DMS153 (cell line): ENCODE measurements at regions not wholly inside any gene's neighbourhood (a gene's known extent, or its start where the extent isn't known, plus 50 kb on each side); places are given as distances from the start of the nearest gene placed in this dataset.
"Not testable (repeated sequence)": the region's sequence is repeated elsewhere in the genome, so short reads cannot be mapped to it uniquely, and the experiment has no call there.

Experiments used
- DNase-seq: peaks from one replicate; lab custom pipeline; 2025; lab: John Stamatoyannopoulos, UW

DNA sequence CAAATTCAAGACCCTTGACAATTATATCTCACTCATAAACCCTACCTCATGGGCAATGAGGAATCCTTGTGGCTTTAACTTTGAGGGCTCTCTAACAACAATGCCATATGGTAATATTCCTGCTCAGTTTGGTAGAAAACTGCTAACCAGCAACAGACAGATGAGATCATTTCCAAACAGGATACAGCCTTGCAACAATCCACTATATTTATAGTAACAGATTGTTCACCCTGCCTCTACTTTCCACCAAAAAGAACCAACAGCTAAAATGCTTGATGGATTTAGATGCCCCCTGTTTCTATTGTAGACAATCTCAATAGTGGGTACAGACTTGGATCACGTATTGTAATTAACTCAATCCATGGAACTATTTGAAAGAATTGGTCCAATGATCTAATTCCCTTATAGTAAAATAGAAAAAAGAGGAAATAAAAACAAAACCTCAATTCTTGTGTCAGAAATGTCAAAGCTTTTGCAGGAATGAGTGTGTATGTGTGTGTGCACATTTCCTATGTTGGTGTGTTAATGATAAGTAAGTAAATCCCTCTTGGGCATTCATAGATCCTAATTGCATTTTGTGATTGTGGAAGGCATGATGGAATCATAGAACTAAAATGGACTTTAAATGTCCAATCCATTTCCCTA is 100.0 kb upstream of the EDEM3 start:
- peak; percentile 79 for DNase-seq

- DNase-seq, result peak; percentile 62
These were observed 99.4 kb upstream of the EDEM3 start for GRCh38 chr1:184854036-184854435.

DNA sequence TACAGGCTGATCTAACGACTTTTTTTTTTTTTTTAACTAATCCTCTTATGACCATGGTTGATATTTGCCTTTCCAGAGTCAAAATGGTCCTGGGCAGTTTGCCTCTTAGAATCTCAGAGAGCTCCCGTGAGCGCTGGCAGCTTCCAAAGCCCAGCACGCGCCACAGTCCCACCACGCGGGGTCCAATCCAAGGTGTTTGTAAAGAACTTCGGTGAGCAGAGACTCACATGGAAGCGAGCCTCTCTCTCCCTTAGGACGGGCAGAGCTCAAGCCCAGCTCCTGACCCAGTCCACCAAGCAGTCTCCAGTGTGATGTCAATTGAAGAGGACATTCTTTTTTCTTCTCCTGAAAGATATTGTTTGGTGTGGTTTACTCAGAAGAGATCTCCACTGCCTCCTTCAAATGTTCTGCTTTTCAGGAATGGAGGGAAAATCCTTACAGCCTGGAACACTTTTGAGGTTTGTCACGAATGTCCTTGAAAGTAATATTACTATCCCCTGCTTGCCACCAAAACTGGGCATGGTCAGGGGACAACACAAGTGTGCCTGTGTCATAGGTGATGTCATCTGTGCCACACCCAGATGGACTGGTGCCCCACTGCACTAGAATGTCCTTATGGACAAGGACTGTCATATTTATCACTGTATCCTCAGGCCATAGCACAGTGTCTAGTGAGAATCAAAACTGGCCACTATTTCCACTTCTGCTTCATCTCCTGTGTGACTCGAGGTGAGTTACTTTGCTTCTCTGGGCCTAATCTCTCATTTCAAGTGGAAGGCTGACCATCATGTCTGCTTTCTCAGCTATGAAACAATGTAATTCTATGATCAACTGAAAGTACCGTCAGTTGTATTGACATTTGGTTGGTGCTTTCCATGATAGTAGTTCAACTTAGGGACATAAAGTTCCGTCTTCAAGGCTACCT is 97.4 kb upstream of the EDEM3 start:
- no peak for DNase-seq

GRCh38 chr1:184843732-184844495 is 89.3 kb upstream of the EDEM3 start:
- DNase-seq, result no peak

- DNase-seq, result no peak
These were observed 85.9 kb upstream of the EDEM3 start for GRCh38 chr1:184840596-184840995.

DNA sequence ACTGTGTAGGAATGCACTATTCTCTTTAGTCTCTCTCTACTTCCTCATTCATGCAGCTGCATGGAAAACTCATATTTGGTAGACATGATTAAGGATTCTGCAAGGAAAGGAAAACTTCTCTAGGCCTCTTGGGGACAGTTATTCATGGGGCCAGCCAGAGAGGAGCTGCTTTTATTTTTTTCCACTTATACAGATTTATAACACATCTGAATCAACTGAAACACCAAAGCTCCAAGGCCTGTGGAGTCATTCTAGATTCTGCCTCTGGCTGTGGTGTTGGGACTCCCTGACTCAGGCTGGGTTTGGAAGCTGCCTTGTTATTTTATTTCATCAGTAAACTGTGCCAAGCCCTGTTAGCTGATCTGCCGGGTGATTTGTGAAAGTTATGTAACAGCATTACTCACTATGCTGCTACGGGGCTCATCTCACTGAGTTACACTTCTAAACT is 83.9 kb upstream of the EDEM3 start:
- no peak for DNase-seq

DNA sequence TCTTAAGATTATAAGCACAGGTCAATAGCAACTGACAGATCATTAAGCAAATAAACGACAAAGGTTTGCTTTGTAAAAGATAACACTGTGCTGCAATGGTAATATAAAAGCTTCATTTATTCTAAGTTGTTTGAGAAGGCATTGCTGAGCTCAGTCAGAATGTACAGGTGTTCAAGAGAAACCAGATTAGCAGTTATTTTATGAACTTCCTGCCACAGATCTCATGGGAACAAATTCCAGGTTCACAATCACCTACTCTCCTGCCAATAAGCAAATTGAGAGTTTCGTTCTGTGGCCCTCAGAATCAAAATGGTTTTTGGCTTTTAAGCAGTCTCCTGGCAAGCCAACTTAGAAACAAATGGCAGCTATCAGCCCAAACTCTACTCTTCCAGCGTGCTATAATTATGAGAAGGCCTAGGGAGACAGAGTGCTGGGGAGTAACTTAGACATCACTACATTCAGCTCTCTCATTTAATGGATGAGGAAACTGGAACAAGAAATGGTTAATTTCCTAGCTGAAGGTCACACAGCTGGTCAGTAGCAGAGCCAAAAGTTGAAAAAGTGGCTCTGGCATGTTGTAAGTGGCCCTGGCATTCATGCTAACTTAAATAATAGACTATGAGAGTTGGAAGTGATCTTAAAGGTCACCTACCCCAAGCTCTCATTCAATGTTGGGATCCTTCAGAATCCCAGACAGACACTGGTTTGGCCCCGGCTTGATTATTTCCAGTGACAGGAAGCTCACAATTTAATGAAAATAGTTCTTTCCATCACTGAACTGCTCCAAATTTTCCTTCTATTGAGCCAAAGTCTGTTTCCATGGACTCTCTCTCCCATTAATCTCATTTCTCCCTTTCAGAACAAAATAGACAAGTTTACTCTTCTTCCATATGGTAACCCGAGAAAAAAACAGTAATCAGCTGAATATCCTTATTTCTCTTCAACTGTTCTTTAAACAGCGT is 82.6 kb upstream of the EDEM3 start:
- DNase-seq, result peak; percentile 66

DNA sequence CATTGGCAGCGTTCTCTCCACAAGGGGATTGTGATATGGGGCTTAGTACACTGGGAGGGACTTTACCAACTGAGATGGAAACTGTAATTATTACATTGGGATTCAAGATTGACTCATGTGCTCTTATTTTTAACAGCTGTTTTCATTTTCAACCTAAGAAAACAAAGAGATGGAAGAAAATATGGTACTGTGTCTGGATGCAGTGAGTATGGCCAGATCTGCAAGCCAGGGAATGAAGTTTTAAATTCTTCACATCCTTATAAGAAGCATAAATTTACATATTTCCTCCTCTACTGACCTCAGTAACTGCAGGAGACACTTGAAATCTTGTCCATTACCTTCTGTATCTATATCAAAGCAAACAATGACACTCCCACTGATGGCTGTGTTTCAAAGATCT is 81.5 kb upstream of the EDEM3 start:
- DNase-seq, result no peak

DNA sequence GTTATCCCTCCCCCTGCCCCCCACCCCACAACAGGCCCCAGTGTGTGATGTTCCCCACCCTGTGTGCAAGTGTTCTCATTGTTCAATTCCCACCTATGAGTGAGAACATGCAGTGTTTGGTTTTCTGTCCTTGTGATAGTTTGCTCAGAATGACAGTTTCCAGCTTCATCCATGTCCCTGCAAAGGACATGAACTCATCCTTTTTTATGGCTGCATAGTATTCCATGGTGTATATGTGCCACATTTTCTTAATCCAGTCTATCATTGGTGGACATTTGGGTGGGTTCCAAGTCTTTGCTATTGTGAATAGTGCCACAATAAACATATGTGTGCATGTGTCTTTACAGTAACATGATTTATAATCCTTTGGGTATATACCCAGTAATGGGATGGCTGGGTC is 79.3 kb upstream of the EDEM3 start:
- DNase-seq, result not testable (repeated sequence)

DNA sequence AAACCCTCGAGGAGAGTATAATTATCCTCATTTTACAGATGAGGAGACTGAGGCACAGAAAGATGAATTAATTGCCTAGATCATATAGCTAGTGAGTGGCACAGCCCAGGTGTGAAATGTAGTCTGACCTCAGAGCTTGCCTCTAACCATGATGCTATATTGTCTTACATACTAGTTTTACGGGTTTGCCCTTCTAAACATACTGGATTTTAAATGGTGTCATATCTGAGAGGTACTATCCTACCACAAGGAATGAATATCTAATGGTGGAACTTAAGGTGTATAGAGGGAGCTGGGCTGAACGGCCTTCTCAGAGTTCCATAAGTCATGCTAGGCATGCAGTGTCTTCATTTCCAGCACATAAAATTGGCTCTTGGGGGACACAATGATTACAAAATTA is 77.9 kb upstream of the EDEM3 start:
- DNase-seq, result no peak

DNA sequence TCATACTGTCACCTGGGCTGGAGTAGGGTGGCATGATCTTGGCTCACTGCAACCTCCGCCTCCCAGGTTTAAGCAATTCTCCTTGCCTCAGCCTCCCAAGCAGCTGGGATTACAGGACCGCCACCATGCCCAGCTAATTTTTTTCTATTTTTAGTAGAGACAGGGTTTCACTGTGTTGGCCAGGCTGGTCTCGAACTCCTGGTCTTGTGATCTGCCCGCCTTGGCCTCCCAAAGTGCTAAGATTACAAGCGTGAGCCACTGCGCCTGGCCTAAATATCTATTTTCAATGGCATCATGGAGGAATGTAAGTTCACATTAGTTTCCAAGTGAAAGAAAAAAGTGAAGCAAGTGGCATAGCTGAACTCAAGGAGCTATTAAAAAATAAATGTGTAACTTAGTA is 74.8 kb upstream of the EDEM3 start:
- not testable (repeated sequence) for DNase-seq

DNA sequence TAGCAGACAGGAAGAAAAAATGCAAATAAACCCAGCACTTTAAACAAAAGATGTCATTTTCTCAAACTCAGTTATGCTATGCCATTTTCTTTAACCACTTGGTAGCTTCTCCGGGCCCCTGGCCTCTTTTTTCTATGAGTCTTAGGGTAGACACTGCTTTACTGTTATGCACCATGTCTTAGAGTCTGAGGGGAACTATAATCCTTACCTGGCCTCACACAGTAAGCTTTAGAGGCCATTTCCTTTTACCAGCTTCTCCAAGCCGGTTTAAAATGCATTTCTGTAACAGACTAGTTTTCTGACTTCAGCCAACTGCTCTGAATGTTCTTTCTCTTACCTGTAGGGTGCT is 73.7 kb upstream of the EDEM3 start:
- no peak for DNase-seq

DNA sequence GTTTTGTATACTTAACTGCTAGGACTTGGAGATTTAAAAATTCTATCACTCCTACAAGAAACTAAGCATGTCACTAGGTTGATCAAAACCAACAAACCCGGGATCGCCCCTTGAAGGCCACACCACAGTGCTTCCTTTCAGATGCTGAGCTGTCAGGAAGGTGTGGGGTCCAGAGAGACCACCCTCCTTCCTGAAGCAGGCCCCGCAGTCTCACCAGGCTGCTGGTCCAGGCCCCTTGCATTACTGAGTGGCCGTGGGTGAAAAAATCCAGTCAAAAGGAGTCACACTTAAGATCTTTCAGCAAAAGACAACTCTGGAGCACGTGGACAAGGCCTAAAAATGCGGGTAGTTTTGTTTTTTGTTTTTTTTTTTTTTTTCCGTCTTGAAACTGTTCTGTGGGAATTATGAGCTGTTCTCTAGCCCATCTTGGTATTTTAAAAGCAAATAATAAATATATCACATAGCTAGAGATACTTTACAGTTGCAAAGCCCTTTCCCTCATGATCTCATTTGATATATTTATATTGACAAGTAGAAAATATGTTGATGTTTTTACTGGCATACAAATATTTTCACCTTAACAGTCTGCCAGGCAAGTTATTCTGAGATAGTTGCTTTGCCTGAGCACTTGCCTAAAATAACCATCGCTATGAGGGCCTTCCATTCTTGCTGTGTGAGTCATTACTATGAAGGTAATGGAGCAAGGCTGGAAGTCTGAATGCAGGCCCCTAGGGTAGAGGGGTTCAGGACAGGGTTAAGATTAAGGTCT is 73.1 kb upstream of the EDEM3 start:
- DNase-seq, result no peak

DNA sequence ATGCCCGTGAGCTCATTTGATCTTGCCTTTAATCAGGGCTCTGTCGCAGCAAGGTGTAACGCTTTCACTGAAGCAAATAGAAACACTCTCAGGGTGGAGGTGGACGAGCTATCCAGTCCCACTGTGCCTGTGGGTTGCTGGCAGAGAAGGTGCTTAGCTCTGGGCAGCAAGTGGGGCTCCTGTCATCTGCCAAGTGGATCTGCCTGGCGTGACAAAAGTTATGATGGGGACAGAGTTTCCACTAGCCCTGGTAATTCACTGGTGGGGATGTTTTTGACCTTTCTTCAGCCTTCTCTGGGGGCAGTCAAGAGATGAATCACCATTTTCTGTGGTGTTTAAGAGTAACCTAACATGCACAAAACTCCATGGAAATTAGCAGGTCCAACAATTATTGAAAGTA is 71.3 kb upstream of the EDEM3 start:
- DNase-seq, result no peak

- DNase-seq, result no peak
These were observed 70.9 kb upstream of the EDEM3 start for GRCh38 chr1:184825571-184825970.

- DNase-seq, result no peak
These were observed 70.1 kb upstream of the EDEM3 start for GRCh38 chr1:184824691-184825323.

- DNase-seq, result no peak
These were observed 68.4 kb upstream of the EDEM3 start for GRCh38 chr1:184823080-184823479.

DNA sequence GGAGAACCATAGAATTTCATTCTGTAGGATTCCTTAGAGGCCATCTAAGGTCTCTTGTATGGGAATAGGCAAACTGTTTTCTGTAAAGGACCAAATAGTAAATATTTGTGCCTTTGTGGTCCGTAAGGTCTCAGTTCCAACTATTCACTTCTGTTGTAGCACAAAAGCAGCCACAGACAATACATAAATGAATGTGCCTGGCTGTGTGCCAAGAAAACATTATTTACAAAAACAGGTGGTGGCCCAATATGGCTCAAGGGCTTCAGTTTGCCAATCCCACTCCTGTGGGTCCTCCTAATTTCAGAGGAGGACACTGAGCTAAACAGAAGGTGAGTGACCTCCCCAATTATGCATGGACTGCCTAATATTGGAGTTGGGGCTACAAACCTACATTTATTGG is 67.6 kb upstream of the EDEM3 start:
- DNase-seq, result no peak

DNA sequence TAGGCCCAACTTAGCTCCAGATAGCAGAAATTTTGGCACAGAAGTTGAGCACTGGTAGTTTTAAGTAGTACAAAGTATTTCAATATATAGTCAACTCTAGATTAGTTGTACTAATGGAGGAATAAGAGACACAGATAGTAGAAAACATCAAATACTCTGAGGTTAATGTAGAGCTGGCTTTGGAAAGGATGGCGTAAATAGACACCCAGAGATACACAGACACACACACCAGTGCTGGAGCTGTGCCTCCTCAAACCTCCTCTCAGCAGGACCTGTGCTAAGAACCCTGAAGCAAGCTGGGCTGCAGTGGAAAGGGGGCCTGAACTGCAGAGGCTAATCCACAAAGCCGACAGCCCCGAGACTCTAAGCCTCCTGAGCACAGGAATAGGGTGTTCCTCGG is 67.0 kb upstream of the EDEM3 start:
- no peak for DNase-seq

DNA sequence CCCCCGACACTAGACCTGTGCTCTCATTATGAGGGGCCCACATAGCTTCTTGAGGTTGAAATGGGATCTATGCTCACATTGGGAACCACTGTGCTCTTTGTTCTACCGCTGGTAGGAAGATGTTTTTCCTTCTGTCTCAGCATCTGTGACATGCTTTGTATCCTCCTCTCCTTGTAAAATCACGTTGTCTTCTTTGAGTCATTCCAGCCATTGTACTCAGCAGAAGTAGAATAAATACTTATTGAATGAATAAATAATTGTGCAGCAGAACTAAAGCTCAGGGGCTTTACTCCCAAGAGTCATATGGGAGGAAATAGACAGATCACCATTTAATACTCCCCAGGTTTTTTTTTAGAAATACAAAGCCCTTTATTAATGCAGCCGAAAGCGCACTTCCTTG is 66.3 kb upstream of the EDEM3 start:
- no peak for DNase-seq
